ENCODE measurements at regions not wholly inside any gene's neighbourhood (a gene's known extent, or its start where the extent isn't known, plus 50 kb on each side); places are given as distances from the start of the nearest gene placed in this dataset.

DNA sequence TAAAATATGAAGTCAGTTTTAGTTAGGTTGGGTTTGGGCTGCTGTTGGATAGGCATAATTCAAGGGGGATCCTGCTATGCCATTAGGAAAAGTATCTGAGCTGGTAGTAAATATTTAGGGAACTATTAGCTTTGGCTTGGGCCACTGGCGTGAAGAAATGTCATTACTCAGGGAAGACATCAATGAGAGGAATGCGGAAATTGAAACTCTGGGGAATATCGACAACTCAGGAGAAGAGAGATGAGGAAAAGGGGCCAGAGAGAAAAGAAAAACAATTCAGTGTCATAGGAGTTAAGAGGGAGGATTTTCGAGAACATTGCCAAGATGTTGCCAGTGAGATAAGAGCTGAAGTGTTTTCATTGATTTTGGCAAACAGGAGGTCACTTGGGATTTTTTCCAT is 149.7 kb upstream of the PARD3B start:
- intact Hi-C loops (cut with micrococcal nuclease): no loop called here
- Histone ChIP-seq H3K27ac (ENCODE audit: low read depth, low read length) (no peak overlapping the region), H3K79me2 (ENCODE audit: insufficient read depth, low read length) (no peaks in the 10 kb centered on the region), H3K4me3 (replicated peaks in 1 of 2; ENCODE audit: low read depth in 1 of 2, low read length in 2 of 2) (no peak overlapping the region), H3K27me3 (ENCODE audit: insufficient read depth, low read length) (no peaks in the 10 kb centered on the region), H4K20me1 (ENCODE audit: insufficient read depth) (no peaks in the 10 kb centered on the region), H2AFZ (ENCODE audit: low read depth, low read length, poor library complexity, severe bottlenecking) (no peak overlapping the region), H3K4me1 (ENCODE audit: control insufficient read depth in 1 of 2, insufficient read depth in 2 of 2, low read length in 2 of 2) (no peaks in the 10 kb centered on the region), H3K4me2 (ENCODE audit: low read length) (no peak overlapping the region), H3K9ac (ENCODE audit: low read length) (no peak overlapping the region), H3K36me3 (ENCODE audit: control insufficient read depth in 1 of 2, insufficient read depth in 2 of 2, low read length in 2 of 2) (no peaks in the 10 kb centered on the region), H3K9me2 (ENCODE audit: insufficient read depth) (peaks cover 7% of the 10 kb centered on the region; the same call in 1 of the 2 replicates), H3K9me3 (ENCODE audit: control insufficient read depth in 1 of 2, insufficient read depth in 1 of 2, low read depth in 1 of 2, low read length in 2 of 2) (no peaks in the 10 kb centered on the region)
- DNase-seq (ENCODE audit: low read depth, low spot score) (no peak), ATAC-seq (no peak)
- ChIA-PET POLR2A (no interaction called here), CTCF (no interaction called here), RAD21 (ENCODE audit: low non-redundant PET in 1 of 2, low total read pairs in 2 of 2, uncharacterized antibody in 2 of 2, unreplicated experiment in 2 of 2) (no interaction called here)
- no TSS peak for BruUV-seq (replicated peaks)
- TF ChIP-seq POLR2AphosphoS5 (IDR thresholded peaks at IDR 0.05; ENCODE audit: low read depth, low read length): no peak
- TF ChIP-seq, protein P1, sequence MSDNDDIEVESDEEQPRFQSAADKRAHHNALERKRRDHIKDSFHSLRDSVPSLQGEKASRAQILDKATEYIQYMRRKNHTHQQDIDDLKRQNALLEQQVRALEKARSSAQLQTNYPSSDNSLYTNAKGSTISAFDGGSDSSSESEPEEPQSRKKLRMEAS (IDR thresholded peaks at IDR 0.05): no peak
- TF ChIP-seq EZH2phosphoT487 (IDR thresholded peaks at IDR 0.05; ENCODE audit: borderline replicate concordance): no peak
- no peak for TF ChIP-seq ZFX (IDR thresholded peaks at IDR 0.05)
- TF ChIP-seq CEBPB (IDR thresholded peaks at IDR 0.05; ENCODE audit: low read depth): no peak
- no peak for TF ChIP-seq CTCF (IDR thresholded peaks at IDR 0.05 in 2 of 3, conservative IDR thresholded peaks at IDR 0.05 in 1 of 3; ENCODE audit: borderline replicate concordance in 1 of 3, insufficient read depth in 1 of 3, low read depth in 2 of 3, low read length in 2 of 3)
- TF ChIP-seq CBX3 (IDR thresholded peaks at IDR 0.05; ENCODE audit: low read depth): no peak
- no peak for TF ChIP-seq TCF7L2 (IDR thresholded peaks at IDR 0.05; ENCODE audit: borderline replicate concordance, extremely low read depth, insufficient read depth, insufficient read length)
- no peak for TF ChIP-seq REST (IDR thresholded peaks at IDR 0.05; ENCODE audit: low read depth)
- no peak for TF ChIP-seq ELF1 (IDR thresholded peaks at IDR 0.05; ENCODE audit: borderline replicate concordance, low read depth)
- TF ChIP-seq FOSL1 (IDR thresholded peaks at IDR 0.05; ENCODE audit: low read depth): no peak
- TF ChIP-seq EZH2 (IDR thresholded peaks at IDR 0.05): no peak
- TF ChIP-seq RAD21 (IDR thresholded peaks at IDR 0.05; ENCODE audit: low read depth): no peak
- TF ChIP-seq ZNF274 (IDR thresholded peaks at IDR 0.05; ENCODE audit: low read depth, low read length): no peak
- TF ChIP-seq YY1 (IDR thresholded peaks at IDR 0.05; ENCODE audit: extremely low read depth, insufficient replicate concordance, low read depth, low read length): no peak
